ELF-1 (cell line): ENCODE measurements at regions not wholly inside any gene's neighbourhood (a gene's known extent, or its start where the extent isn't known, plus 50 kb on each side); places are given as distances from the start of the nearest gene placed in this dataset.
"Not testable (repeated sequence)": the region's sequence is repeated elsewhere in the genome, so short reads cannot be mapped to it uniquely, and the experiment has no call there.

ENCODE experiments used
- DNase-seq: peaks from one replicate; pipeline ENCODE4 v3.0.0-alpha.2; 2016; ENCODE audit warnings: low read depth, low spot score

DNA sequence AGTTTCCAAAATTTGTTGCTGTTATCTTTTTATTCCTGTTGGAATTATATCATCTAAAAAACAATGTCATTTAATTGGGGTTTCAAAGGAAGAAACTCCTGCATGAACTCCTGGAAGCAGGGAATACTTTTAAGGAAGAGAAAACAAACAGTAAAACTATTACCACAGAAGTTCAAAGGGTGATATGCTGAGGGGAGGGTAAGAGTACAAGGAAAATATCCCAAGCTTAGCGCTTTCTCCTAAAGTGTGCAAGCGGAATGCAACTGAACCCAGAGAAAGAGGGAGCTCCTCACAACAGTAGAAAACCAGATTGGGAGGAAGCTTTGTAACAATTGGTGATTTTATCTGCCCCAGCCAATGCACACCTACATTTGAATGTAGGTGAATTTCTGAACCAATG, 175.1 kb downstream of the NUFIP1 start:
- no peak for DNase-seq

- DNase-seq, result no peak
Observed at GRCh38 chr13:44812818-44813217, 176.5 kb downstream of the NUFIP1 start.

- DNase-seq, result no peak
Observed at GRCh38 chr13:44810061-44810840, 179.0 kb downstream of the NUFIP1 start.

- no peak for DNase-seq
Observed at GRCh38 chr13:44809190-44809589, 180.1 kb downstream of the NUFIP1 start.

DNA sequence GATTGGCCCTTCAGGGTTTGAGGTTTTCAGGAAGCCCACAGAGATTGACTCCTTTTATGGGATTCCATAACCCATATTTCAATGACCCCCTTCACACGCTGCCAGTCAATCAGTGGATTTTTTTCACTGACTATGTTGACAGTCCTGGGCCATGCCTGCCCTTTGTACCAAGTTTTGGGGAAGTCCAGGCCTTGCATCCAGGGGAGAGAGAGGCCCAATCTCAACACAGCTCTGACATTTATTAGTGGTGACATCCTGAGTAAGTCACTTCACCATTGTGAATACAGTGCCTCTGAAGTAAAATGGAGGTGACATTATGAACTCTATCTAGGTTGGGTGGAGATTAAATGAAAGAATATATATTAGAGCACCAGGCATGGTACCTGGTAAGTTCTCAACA, 181.1 kb downstream of the NUFIP1 start:
- DNase-seq, result no peak

- no peak for DNase-seq
Observed at GRCh38 chr13:44807449-44808034, 181.7 kb downstream of the NUFIP1 start.

GRCh38 chr13:44806826-44807225, 182.4 kb downstream of the NUFIP1 start:
- DNase-seq, result no peak

GRCh38 chr13:44805585-44805984, 183.7 kb downstream of the NUFIP1 start:
- no peak for DNase-seq

DNA sequence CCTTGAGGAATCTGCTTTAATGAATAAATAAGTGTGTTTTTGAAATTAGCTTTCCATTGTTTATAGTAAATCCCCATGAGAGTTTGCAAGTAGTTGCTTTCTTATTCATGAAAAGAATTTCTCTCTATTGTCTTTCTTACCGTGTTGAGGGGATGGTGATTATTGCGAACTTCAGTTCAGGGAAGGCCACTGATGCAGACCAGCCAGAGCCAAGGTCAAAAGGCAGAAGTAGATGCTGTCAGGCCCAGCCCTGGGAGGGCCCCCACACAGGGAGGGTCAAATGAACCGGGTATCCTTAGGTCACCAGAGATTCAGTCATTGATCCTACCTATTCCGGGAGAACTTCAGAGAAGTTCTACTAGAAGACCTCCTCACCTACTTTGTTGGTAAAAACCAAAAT, 185.9 kb downstream of the NUFIP1 start:
- DNase-seq, result no peak

DNA sequence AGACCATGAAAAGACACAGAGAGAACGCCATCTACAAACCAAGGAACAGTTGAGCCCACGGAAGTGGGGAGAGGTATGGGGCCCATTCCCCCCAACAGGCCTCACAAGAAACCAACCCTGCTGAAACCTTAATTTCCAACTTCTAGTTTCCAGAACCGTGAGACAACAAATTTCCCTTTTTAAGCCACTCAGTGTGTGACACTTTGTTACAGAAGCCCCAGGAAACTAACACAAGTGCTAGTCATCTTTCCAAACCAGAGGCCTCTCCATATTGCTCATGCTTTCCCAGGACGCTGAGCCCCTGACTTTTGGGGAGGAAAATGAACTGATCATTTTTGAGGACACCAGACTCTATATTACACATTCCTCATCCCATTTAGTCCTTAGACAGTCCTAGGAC, 186.8 kb downstream of the NUFIP1 start:
- DNase-seq, result no peak

DNA sequence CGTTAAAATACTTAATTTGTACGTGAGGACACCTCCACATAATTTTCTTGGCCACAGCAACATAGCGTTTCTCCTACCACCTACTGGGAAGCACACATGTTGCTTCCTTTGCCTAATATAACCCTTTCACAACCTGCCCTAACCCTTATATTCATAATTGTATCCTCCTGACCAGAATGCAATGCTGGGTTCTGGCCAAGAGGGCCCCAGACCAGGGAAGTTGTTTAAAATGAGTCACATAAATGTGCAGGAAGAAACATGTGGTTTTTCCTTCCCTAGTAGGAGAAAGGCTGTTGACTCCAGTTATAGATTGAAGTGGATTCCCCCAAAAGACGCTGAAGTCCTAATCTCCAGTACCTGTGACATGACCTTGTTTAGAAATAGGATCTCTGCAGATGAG, 187.3 kb downstream of the NUFIP1 start:
- no peak for DNase-seq

DNA sequence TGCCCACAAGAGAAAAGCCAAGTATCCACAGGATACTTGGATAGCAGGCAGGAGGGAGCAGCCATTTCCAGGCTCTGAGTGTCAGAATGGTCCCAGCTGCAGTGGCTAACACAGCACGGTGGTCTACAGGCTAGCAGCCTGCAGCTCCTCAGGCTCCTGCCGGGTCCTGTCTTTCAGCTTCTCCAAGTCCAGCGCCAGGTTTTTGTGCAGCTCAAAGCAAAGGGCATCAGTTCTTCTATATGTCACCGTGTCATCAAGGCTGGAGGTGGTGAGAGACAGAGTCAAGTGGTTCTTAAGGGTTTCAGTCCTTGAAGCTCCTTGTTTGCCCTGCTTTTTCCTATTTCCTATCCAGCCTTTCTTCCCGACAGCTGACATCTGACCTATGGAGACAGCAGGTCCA, 188.6 kb downstream of the NUFIP1 start:
- DNase-seq, result no peak

DNA sequence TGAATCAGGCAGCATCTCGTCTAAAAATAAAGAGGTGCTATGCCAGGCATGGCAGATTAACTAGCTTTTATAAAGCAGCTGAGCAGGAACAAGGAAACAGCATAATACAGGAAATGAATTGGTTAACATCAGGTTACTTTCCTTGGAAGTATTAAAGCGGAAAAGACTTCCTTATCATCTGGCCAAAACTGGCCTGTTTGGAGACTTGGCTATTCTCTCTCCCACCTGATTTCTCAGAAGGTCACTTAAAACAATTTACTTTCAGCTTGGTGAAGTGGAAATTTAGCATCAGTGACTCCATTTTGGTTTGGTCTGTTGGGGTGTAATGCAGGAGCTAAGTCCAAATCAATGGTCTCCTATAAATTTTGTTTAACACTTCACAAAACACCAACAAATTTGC, 191.6 kb downstream of the NUFIP1 start:
- DNase-seq, result no peak

GRCh38 chr13:44796597-44797490, 192.4 kb downstream of the NUFIP1 start:
- no peak for DNase-seq

DNA sequence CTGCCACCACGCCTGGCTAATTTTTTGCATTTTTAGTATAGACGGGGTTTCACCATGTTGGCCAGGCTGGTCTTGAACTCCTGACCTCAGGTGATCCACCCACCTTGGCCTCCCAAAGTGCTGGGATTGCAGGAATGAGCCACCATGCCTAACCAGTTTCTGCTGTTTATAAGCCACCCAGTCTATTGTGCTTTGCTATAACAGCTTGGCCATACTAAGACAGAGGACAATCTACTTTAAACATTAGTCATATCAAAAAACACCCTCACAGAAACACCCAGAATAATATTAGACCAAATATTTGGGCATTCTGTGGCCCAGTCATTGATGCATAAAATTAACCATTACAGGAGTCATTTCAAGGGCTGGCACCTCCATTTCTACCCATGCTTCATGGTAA, 193.2 kb downstream of the NUFIP1 start:
- DNase-seq, result not testable (repeated sequence)

DNA sequence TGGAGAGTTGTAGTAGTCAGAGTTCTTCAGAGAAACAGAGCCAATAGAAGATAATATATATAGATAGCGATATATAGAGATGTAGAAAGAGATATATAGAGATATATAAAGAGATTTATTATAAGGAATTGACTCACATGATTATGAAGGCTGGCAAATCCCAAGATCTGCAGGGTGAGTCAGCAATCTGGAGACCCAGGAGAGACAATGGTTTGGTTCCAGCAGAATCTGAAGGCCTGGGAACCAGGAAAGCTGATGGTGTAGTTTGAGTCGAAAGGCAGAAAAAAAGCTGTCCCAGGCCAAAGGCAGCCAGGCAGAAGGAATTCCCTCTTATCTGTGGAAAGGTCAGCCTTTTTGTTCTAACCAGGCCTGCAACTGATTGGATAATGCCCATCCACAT, 194.1 kb downstream of the NUFIP1 start:
- no peak for DNase-seq

DNA sequence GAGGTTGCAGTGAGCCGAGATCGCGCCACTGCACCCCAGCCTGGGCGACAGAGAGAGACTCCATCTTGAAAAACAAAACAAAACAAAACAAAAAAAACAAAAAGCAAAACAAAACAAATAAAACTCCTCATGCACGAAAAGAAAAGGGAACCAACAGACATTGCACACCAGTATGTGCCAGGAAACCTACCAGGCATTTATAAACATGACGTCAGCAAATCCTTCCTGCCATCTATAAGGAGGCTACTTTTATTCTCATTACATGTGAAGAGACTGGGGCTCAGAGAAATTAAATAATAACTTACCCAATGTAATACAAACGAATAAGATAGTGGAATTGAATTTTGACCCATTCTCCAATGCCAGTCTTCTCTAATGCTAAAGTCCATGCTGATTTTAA, 197.2 kb downstream of the NUFIP1 start:
- DNase-seq, result no peak

DNA sequence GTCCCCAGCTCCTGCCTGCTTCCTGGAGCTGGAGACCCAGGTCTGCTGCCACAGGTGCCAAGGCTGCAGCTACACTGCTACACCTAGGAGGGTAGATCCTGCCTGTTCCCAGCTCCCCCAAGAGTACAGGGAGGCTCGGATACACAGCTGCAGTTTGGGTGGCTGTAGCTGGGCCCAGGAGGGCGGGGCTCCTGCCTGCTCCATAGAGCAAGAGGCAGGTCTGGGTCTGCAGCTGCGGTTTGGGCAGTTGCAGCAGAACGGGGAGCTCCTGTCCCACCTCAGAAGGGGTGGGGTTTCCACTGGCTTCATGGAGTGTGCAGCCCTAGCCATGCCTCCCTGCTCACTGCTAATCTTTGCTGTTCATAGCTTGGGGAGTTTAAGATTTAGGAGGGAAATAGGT, 199.0 kb downstream of the NUFIP1 start:
- DNase-seq, result no peak

DNA sequence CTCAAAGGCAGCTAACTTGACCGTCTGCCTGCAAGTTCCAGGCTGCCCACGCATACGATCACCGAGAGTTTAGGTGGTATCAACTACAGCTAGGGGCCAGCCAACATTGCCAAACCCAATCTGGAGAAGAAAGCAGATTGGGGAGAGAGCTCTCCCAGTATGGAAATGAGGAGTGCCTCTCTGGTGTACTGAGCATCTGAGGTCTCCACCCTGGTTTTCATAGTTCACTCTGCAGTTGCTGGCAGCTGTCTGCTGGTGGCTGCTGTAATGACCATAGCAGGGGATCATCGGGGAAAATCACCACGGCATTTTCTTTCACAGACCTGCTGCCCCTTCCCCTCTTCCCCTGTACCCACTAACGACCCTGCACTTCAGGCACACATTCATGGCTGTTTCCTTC, 201.7 kb downstream of the NUFIP1 start:
- DNase-seq, result no peak

DNA sequence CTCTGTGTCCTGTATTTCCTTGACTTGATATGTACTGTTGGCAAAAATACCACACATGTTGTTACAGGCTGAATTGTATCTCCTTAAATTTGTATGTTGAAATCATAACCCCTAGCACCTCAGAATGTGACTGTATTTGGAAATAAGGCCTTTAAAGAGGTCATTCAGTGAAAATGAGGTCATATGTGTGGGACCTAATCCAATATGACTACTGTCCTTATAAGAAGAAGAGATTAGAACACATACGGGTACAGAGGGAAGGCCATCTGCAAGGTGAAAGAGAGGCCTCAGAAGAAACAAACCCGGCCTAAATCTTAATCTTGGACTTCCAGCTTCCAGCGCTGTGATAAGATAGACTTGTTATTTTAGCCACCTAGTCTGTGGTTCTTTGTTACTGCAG, 202.5 kb downstream of the NUFIP1 start:
- DNase-seq, result no peak

DNA sequence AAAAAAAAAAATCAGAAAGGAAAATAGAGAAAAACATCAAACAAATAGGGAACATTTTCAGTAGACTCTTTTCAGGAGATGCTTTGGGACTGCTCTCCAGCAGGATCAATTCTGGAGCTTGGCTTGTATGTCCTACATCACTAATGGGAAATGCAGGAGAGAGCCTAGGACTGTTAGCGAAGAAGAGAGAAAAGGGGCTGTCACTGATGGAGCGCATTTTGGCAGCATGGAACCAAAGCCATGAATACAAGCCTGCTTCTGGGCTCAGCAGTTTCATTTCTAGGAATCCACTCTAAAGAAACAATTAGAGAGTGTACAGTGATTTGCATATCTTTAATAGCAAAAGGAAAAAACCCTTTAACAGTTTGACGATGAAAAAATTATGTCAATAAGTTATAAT, 203.9 kb downstream of the NUFIP1 start:
- DNase-seq, result no peak

DNA sequence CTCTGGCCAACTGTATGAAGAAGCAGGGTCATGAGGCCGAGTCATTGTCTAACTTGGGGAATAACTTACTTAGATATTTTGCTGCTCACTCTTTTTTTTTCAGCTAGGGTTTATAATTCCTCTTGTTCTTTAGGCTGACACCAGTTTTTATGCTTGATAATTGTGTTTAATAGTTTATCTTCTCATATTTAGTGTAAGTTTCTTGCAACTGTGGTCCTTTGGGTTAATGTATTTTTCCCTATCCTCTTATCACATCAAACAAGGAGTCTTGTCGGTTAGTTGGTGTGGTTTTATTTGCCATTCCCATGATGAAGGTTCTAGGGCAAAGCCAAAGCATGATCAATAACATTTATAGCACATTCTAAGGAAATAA, 204.6 kb downstream of the NUFIP1 start:
- no peak for DNase-seq
